A673 (cell line): ENCODE measurements at regions not wholly inside any gene's neighbourhood (a gene's known extent, or its start where the extent isn't known, plus 50 kb on each side); places are given as distances from the start of the nearest gene placed in this dataset.

ENCODE experiments used
- CTCF ChIP-seq: fragments of 300-800, 200-600 bp; sonication (generic); conservative IDR thresholded peaks from 2 replicates; pipeline ENCODE4 v1.5.1; 2017; ENCODE audit warnings: low read depth, mild to moderate bottlenecking, antibody characterized with exemption, low read length, moderate library complexity, mixed read lengths
- EZH2 ChIP-seq: fragments of 200-600 bp; sonication (generic); IDR thresholded peaks from 2 replicates; pipeline ENCODE4 v1.6.1; 2017; ENCODE audit warnings: borderline replicate concordance, low read depth, mild to moderate bottlenecking, mixed read lengths, antibody characterized with exemption, low read length; ENCODE audit not compliant: poor library complexity, severe bottlenecking

GRCh38 chr4:116705466-116705865 lies 379.9 kb downstream of the TRAM1L1 start:
- TF ChIP-seq CTCF: no peak
- no peak for TF ChIP-seq EZH2
